Gastroesophageal sphincter (tissue), 3 donors: ENCODE measurements at regions not wholly inside any gene's neighbourhood (a gene's known extent, or its start where the extent isn't known, plus 50 kb on each side); places are given as distances from the start of the nearest gene placed in this dataset.

ENCODE experiments used
- POLR2AphosphoS5 ChIP-seq: sonication (generic); formaldehyde crosslinking; IDR thresholded peaks from one replicate; pipeline ENCODE4 v1.6.1; 2017; ENCODE audit warnings: antibody characterized with exemption
- TF ChIP-seq, protein P1 (sequence below), 4 experiments: fragments of 200-600 bp in 2 of 4; fragments of 450-650 bp in 2 of 4; sonication (generic) in 1 of 4; IDR thresholded peaks; one replicate each; pipeline ENCODE4 v1.5.1; 2017 to 2019; ENCODE audit warnings: antibody characterized with exemption in 4 of 4, mild to moderate bottlenecking in 2 of 4, moderate library complexity in 2 of 4

DNA sequence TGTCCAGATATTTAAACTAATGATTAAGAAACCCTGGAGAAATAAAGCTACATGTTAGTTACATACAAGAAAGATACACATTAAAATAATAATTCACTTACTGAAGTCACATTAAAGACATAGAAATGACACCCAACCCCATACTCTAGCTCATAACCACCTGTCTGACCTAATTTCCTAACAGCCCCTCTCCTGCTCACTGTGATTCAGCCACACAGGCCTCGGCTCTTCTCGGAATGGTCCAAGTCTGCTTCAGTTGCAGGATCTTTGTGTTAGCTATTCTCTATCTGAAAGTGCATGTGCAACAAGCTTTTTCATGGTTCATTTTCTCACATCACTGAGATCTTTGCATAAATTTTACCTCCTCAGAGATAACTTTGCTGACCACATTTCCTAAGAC is 209.8 kb downstream of the TM2D1 start:
- TF ChIP-seq, protein P1, sequence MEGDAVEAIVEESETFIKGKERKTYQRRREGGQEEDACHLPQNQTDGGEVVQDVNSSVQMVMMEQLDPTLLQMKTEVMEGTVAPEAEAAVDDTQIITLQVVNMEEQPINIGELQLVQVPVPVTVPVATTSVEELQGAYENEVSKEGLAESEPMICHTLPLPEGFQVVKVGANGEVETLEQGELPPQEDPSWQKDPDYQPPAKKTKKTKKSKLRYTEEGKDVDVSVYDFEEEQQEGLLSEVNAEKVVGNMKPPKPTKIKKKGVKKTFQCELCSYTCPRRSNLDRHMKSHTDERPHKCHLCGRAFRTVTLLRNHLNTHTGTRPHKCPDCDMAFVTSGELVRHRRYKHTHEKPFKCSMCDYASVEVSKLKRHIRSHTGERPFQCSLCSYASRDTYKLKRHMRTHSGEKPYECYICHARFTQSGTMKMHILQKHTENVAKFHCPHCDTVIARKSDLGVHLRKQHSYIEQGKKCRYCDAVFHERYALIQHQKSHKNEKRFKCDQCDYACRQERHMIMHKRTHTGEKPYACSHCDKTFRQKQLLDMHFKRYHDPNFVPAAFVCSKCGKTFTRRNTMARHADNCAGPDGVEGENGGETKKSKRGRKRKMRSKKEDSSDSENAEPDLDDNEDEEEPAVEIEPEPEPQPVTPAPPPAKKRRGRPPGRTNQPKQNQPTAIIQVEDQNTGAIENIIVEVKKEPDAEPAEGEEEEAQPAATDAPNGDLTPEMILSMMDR (IDR thresholded peaks at IDR 0.05): no peak
- no peak for TF ChIP-seq POLR2AphosphoS5
